NCI-H446 (cell line): ENCODE measurements at regions not wholly inside any gene's neighbourhood (a gene's known extent, or its start where the extent isn't known, plus 50 kb on each side); places are given as distances from the start of the nearest gene placed in this dataset.
"Not testable (repeated sequence)": the region's sequence is repeated elsewhere in the genome, so short reads cannot be mapped to it uniquely, and the experiment has no call there.

Experiments used
- DNase-seq, 2 experiments: peaks; one replicate each; lab custom pipeline; 2025; lab: John Stamatoyannopoulos, UW

GRCh38 chr4:179584101-179584500, 2141.9 kb upstream of the AGA start:
- DNase-seq, result no peak

GRCh38 chr4:179585761-179586160, 2143.5 kb upstream of the AGA start:
- DNase-seq, result no peak

DNA sequence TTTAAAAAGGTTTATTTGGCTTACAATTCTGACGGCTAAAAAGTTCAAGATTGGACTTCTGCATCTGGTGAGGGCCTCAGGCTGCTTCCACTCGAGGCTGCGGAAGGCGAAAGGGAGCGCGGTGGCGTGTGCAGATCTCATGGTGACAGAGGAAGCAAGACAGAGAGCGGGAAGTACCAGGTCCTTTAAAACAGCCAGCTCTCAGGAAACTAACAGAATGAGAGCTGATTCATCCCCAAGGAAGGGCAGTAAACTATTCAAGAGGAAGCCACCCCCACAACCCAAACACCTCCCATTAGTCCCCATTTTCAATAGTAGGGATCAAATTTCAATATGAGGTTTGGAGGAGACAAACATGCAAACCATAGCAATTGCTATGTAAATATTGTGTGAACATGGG, 2144.2 kb upstream of the AGA start:
- no peak for DNase-seq

- no peak for DNase-seq
Observed at GRCh38 chr4:179595671-179596410, 2153.6 kb upstream of the AGA start.

- DNase-seq, result no peak
Observed at GRCh38 chr4:179596621-179597020, 2154.4 kb upstream of the AGA start.

- DNase-seq, result no peak
Observed at GRCh38 chr4:179597301-179597700, 2155.1 kb upstream of the AGA start.

DNA sequence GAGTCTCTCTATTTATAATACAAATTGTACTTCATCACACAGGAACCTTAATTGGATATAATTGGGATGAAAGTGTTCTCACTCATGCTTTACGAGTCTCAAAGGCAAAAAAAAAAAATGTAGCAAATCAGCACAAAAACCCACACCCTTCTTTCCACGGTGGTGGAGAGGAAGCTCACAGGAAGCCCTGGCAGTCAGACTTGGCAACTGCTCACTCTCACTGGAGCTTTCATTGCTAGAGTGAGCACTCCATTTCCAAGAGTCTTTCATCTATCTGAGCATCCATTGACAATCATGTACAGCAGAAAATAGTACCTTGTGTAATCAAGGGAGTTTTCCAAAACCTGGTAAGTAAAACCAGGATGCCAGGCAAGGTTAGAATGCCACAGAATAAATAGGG, 2159.4 kb upstream of the AGA start:
- no peak for DNase-seq

DNA sequence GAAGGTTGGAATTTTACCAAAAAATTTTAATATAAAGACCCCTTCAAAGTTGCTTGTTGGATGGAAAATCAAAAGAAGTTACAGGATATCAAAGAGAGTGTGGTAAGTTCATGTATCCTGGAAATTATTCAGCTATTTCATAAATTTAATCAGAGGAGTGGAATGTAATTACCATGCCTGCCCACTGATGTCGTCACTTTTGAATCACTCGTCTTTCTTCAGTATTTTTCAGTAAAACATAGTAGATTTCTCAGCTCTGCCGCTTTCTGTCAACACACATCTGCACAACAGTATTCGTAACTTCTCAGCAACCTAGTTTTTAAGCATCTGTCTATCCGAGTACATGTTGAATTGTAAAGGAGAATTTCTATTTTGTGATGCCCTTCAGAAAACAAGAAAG, 2163.0 kb upstream of the AGA start:
- no peak for DNase-seq

GRCh38 chr4:179607003-179607402, 2164.8 kb upstream of the AGA start:
- DNase-seq, result no peak

DNA sequence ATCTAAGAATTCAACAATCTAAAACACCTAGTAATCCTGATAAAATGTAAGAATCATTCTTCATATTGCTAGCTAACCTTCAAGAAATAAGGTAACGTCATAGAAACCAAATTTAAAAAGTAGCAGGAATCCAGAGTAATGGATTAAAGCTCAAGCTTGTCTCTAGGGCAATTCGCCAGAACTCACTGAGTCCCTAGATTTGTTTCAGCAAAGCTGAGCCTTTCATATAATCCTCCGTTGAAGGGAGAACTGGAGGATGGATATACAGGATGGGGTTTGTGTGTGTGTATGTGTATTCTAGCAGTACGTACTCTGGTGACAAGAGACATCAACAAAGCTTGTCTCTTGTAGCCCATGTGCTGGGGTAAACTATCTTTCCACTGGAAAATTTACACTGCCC, 2173.5 kb upstream of the AGA start:
- no peak for DNase-seq

GRCh38 chr4:179618966-179619365, 2176.7 kb upstream of the AGA start:
- no peak for DNase-seq

GRCh38 chr4:179624768-179625181, 2182.5 kb upstream of the AGA start:
- no peak for DNase-seq

- DNase-seq, result no peak
Observed at GRCh38 chr4:179625406-179625805, 2183.2 kb upstream of the AGA start.

DNA sequence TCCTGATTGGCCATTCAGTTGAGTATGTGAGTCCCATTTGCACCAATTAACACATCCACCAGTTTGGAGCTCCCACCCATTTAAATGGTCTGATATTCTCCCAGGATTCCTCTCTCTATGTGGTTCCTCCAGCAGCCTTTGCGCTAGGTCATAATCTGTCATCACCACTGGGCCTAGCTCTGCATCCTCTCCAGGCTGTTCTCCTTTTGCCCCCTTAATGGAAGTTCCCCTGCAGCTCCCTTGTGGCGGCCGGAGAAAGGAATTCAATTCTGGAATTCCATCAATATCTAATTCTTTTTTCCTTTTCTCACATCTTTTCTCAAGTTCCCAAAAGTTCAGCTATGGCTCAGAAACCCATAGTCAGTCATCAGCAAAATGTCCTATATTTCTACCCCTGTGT, 2184.4 kb upstream of the AGA start:
- no peak for DNase-seq

DNA sequence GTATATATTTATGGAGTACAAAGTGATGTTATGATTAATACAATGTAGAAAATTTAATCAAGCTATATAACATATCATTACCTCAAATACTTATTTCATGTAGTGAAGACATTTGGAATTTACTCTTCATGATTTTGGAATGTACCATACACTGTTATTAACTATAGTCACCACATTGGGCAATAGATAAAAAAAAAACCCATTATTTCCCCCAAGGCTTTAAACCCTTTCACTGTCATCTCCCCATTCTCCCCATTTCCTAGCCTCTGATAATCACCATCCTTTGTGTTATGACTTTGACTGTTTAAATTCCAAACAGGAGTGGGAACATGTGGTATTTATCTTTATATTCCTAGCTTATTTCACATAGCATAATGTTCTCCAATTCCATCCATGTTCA, 2189.1 kb upstream of the AGA start:
- no peak for DNase-seq

- DNase-seq, result no peak
Observed at GRCh38 chr4:179634862-179635261, 2192.6 kb upstream of the AGA start.

DNA sequence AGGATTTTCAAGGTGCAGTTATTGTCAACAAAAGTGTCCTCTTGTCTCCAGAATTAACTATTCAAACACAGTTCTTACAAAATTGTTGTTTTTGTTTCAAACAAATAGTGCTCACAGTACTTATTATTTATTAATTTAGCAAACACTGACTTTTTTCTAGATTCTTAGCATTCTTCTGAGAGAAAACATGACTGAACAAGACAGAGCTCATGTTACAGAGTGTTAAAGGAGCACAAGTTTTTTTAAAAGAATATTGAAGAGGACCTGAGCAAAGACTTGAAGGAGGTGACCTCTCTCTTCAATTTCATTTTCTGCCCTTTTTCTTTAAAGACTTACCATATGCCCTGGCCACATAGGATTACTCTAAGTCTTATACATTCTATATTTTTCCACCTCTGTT, 2220.3 kb upstream of the AGA start:
- DNase-seq, result no peak

GRCh38 chr4:179663641-179664429, 2221.6 kb upstream of the AGA start:
- DNase-seq, result no peak

DNA sequence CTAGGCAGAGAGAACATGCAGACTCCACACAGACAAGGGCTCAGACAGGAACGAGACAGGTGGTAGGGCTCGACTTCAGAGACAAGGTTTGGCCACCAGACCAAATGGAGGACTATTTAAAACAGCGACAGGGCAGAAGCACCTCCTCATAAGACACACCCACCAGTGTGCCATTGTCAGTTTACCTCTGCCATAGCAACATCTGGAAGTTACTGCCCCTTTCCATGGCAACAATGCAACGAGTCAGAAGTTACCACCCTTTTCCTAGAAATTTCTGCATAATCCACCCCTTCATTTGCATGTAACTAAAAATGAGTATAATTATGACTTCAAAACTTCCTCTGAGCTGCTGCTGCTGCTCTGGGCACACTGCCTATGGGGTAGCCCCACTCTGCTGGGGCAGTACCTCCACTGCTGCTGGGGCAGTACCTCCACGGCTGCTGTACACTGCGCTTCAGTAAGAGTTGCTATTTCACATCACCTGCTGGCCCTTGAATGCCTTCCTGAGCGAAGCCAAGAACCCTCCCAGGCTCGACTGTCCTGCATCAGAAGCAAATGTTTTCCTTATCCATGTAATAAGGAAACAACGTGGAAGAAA, 2222.3 kb upstream of the AGA start:
- no peak for DNase-seq

- DNase-seq, result no peak
Observed at GRCh38 chr4:179666226-179666625, 2224.0 kb upstream of the AGA start.

DNA sequence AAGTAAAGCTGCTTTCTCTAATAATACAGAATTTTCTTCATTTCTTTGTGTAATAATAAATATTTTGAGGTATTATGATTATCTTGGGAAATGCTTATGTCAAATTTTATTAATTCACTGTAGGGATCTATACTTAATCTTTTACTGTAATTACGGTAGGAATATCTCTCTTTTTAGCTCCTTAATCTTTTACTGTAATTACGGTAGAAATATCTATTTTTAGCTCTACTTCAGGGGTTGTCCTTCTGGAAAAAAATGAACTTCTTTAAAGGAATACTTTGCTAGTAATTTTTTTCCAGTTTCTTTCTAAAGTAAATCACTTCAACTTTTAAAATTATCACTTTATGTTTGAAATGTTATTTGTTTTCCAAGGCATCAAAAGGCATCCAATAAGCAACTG, 2229.4 kb upstream of the AGA start:
- DNase-seq, result no peak

GRCh38 chr4:179678093-179678814, 2236.0 kb upstream of the AGA start:
- DNase-seq, result no peak

- not testable (repeated sequence) for DNase-seq
Observed at GRCh38 chr4:179683661-179684060, 2241.4 kb upstream of the AGA start.
